Retina (tissue), 1 donor: ENCODE measurements at regions not wholly inside any gene's neighbourhood (a gene's known extent, or its start where the extent isn't known, plus 50 kb on each side); places are given as distances from the start of the nearest gene placed in this dataset.
A peak's percentile ranks its signal among the peaks of the same experiment; 100 is the strongest.
"Not testable (repeated sequence)": the region's sequence is repeated elsewhere in the genome, so short reads cannot be mapped to it uniquely, and the experiment has no call there.

Source experiments
- DNase-seq: peaks from one replicate; pipeline ENCODE4 v3.0.0-alpha.2; 2016

GRCh38 chr12:54799966-54800365 lies 54.4 kb upstream of the MUCL1 start:
- not testable (repeated sequence) for DNase-seq

- DNase-seq: no peak
Measured at GRCh38 chr12:54798651-54799050, 55.7 kb upstream of the MUCL1 start.

GRCh38 chr12:54796991-54797390 lies 57.3 kb upstream of the MUCL1 start:
- DNase-seq: no peak

GRCh38 chr12:54795644-54796043 lies 58.7 kb upstream of the MUCL1 start:
- no peak for DNase-seq

GRCh38 chr12:54786081-54786480 lies 68.2 kb upstream of the MUCL1 start:
- DNase-seq: no peak

GRCh38 chr12:54784115-54784514 lies 70.2 kb upstream of the MUCL1 start:
- no peak for DNase-seq

GRCh38 chr12:54777031-54777430 lies 77.3 kb upstream of the MUCL1 start:
- not testable (repeated sequence) for DNase-seq

GRCh38 chr12:54773593-54773992 lies 80.7 kb upstream of the MUCL1 start:
- no peak for DNase-seq

GRCh38 chr12:54765652-54766051 lies 88.7 kb upstream of the MUCL1 start:
- no peak for DNase-seq

- DNase-seq: no peak
Measured at GRCh38 chr12:54762390-54762789, 91.9 kb upstream of the MUCL1 start.

GRCh38 chr12:54759751-54760150 lies 94.6 kb upstream of the MUCL1 start:
- no peak for DNase-seq

- DNase-seq: no peak
Measured at GRCh38 chr12:54751493-54751892, 102.8 kb upstream of the MUCL1 start.

GRCh38 chr12:54749191-54749818 lies 101.1 kb upstream of the DCD start:
- peak; percentile 12 for DNase-seq

- no peak for DNase-seq
Measured at GRCh38 chr12:54744590-54744989, 96.4 kb upstream of the DCD start.

- DNase-seq: no peak
Measured at GRCh38 chr12:54740882-54741281, 92.7 kb upstream of the DCD start.

- DNase-seq: no peak
Measured at GRCh38 chr12:54736549-54736948, 88.4 kb upstream of the DCD start.

- no peak for DNase-seq
Measured at GRCh38 chr12:54734196-54734950, 86.2 kb upstream of the DCD start.

GRCh38 chr12:54725233-54725843 lies 77.2 kb upstream of the DCD start:
- no peak for DNase-seq

- no peak for DNase-seq
Measured at GRCh38 chr12:54723379-54724256, 75.5 kb upstream of the DCD start.

- no peak for DNase-seq
Measured at GRCh38 chr12:54721312-54721711, 73.1 kb upstream of the DCD start.

- no peak for DNase-seq
Measured at GRCh38 chr12:54719691-54720090, 71.5 kb upstream of the DCD start.

- no peak for DNase-seq
Measured at GRCh38 chr12:54716261-54716660, 68.1 kb upstream of the DCD start.

- DNase-seq: not testable (repeated sequence)
Measured at GRCh38 chr12:54713876-54714275, 65.7 kb upstream of the DCD start.
